Neuronal stem cell (in vitro differentiated cells): ENCODE measurements at regions not wholly inside any gene's neighbourhood (a gene's known extent, or its start where the extent isn't known, plus 50 kb on each side); places are given as distances from the start of the nearest gene placed in this dataset.

Experiments used
- DNase-seq: peaks from one replicate; pipeline ENCODE4 v3.0.0-alpha.2; 2013; ENCODE audit warnings: low spot score
- H2AFZ ChIP-seq: one replicate; pipeline ENCODE4 v1.6.1; 2013; ENCODE audit warnings: mild to moderate bottlenecking, low read length, inconsistent platforms
- H2AK5ac ChIP-seq: 2 replicates; pipeline ENCODE4 v1.6.1; 2013; ENCODE audit warnings: low read depth, mild to moderate bottlenecking, inconsistent platforms, low read length, moderate library complexity, mixed read lengths
- H2BK120ac ChIP-seq: 2 replicates; pipeline ENCODE4 v1.6.1; 2013; ENCODE audit warnings: low read depth, mild to moderate bottlenecking, inconsistent platforms, low read length, moderate library complexity, mixed read lengths
- H2BK12ac ChIP-seq: one replicate; pipeline ENCODE4 v1.6.1; 2013; ENCODE audit warnings: low read length, inconsistent platforms
- H2BK15ac ChIP-seq: 2 replicates; pipeline ENCODE4 v1.6.1; 2013; ENCODE audit warnings: mild to moderate bottlenecking, low read length, inconsistent platforms, mixed read lengths
- H2BK5ac ChIP-seq: one replicate; pipeline ENCODE4 v1.6.1; 2013; ENCODE audit warnings: inconsistent platforms, mild to moderate bottlenecking, low read length, moderate library complexity
- H3K14ac ChIP-seq: one replicate; pipeline ENCODE4 v1.6.1; 2013; ENCODE audit warnings: low read length, inconsistent platforms
- H3K18ac ChIP-seq: 2 replicates; pipeline ENCODE4 v1.6.1; 2013; ENCODE audit warnings: low read length, inconsistent platforms
- H3K23ac ChIP-seq: 2 replicates; pipeline ENCODE4 v1.6.1; 2013; ENCODE audit warnings: low read depth, mild to moderate bottlenecking, mixed read lengths, low read length, inconsistent platforms; ENCODE audit not compliant: poor library complexity
- H3K27ac ChIP-seq: replicated peaks from 3 replicates; pipeline ENCODE4 v1.5.1; 2013; ENCODE audit warnings: low read length, inconsistent platforms
- H3K27me3 ChIP-seq, 3 experiments: 2 replicates each; pipeline ENCODE4 v1.6.1; 2013; ENCODE audit warnings: low read length in 3 of 3, mild to moderate bottlenecking in 2 of 3, inconsistent platforms in 1 of 3, low read depth in 1 of 3, mixed read lengths in 1 of 3, moderate library complexity in 1 of 3; ENCODE audit not compliant: control insufficient read depth in 3 of 3, insufficient read depth in 3 of 3
- H3K36me3 ChIP-seq, 2 donors: replicated peaks in 1 of 2; 2 replicates each; pipeline ENCODE4 v1.6.1; 2013; ENCODE audit warnings: low read length in 2 of 2; ENCODE audit not compliant: control insufficient read depth in 2 of 2, insufficient read depth in 2 of 2
- H3K4ac ChIP-seq: 2 replicates; pipeline ENCODE4 v1.6.1; 2013; ENCODE audit warnings: inconsistent platforms, mild to moderate bottlenecking, low read length, moderate library complexity
- H3K4me1 ChIP-seq, 2 donors: 1 replicate in 1 of 2; 2 replicates in 1 of 2; pipeline ENCODE4 v1.6.1; 2013; ENCODE audit warnings: low read length in 2 of 2, low read depth in 1 of 2; ENCODE audit not compliant: control insufficient read depth in 2 of 2, insufficient read depth in 1 of 2
- H3K4me2 ChIP-seq: one replicate; pipeline ENCODE4 v1.6.1; 2013; ENCODE audit warnings: mild to moderate bottlenecking, low read length, inconsistent platforms; ENCODE audit not compliant: insufficient read depth, poor library complexity, severe bottlenecking
- H3K4me3 ChIP-seq, 2 donors: 2 replicates each; pipeline ENCODE4 v1.5.1; 2013; ENCODE audit warnings: low read length in 2 of 2, mild to moderate bottlenecking in 2 of 2, inconsistent platforms in 1 of 2, moderate library complexity in 1 of 2
- H3K79me1 ChIP-seq: one replicate; pipeline ENCODE4 v1.6.1; 2013; ENCODE audit warnings: low read depth, mild to moderate bottlenecking, inconsistent platforms, low read length, moderate library complexity
- H3K9ac ChIP-seq: one replicate; pipeline ENCODE4 v1.6.1; 2013; ENCODE audit warnings: mild to moderate bottlenecking, low read depth, low read length, inconsistent platforms; ENCODE audit not compliant: poor library complexity
- H3K9me3 ChIP-seq, 2 donors: replicated peaks in 1 of 2; 2 replicates each; pipeline versions ENCODE3 to v1.6.1; 2013; ENCODE audit warnings: low read length in 2 of 2, mild to moderate bottlenecking in 2 of 2, inconsistent platforms in 1 of 2, low read depth in 1 of 2, mixed read lengths in 1 of 2, moderate library complexity in 1 of 2; ENCODE audit not compliant: control insufficient read depth in 2 of 2, insufficient read depth in 1 of 2
- H4K8ac ChIP-seq: one replicate; pipeline ENCODE4 v1.6.1; 2013; ENCODE audit warnings: low read depth, mild to moderate bottlenecking, inconsistent platforms, low read length, moderate library complexity
- H4K91ac ChIP-seq: one replicate; pipeline ENCODE4 v1.6.1; 2013; ENCODE audit warnings: low read length, low read depth, mild to moderate bottlenecking, inconsistent platforms; ENCODE audit not compliant: poor library complexity
- WGBS, 2 donors: extraction: QIAGEN DNeasy Blood & Tissue Kit; methylation state at CpG; one replicate each; pipeline ENCODE4 v1.1.7; 2013; ENCODE audit warnings: missing lambda C conversion rate in 2 of 2, mixed read lengths in 1 of 2; ENCODE audit not compliant: insufficient read length in 2 of 2, insufficient replicate concordance in 1 of 2; ENCODE audit errors: extremely low coverage in 2 of 2; 5-methylcytosine and 5-hydroxymethylcytosine counted together

DNA sequence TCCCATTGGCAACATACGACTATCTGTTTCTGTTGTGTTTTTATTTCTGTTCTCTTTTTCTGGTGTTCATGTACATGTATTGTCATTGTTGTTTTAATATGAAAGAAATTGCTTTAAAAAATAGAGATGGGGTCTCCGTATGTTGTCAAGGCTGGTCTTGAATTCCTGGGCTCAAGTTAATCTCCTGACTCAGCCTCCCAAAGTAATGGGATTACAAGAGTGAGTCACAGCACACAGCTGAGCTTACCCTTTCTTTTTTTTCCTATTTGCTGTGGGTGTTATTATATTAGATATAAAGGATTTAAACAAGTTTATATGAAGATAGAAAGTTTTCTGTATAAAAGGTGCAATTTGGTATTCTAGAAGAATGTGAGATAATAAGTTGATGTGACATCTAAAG lies 554.6 kb downstream of the DSC3 start:
- no peak overlapping the region for H4K91ac ChIP-seq
- no peak overlapping the region for H3K18ac ChIP-seq
- no peaks in the 10 kb centered on the region for H3K4me1 ChIP-seq
- no peak overlapping the region for H2BK15ac ChIP-seq
- H2AFZ ChIP-seq: no peak overlapping the region
- H3K9me3 ChIP-seq: no peaks in the 10 kb centered on the region
- DNase-seq: no peak
- H2BK5ac ChIP-seq: no peak overlapping the region
- no peaks in the 10 kb centered on the region for H3K79me1 ChIP-seq
- H3K27me3 ChIP-seq: no peaks in the 10 kb centered on the region
- no peak overlapping the region for H3K4me3 ChIP-seq
- WGBS, 2 donors: no CpG with 5 or more reads among the region's 2 CpGs
- no peak overlapping the region for H3K14ac ChIP-seq
- H2BK12ac ChIP-seq: no peak overlapping the region
- H2AK5ac ChIP-seq: no peak overlapping the region
- H3K4ac ChIP-seq: no peak overlapping the region
- H3K23ac ChIP-seq: no peak overlapping the region
- no peak overlapping the region for H3K9ac ChIP-seq
- no peak overlapping the region for H4K8ac ChIP-seq
- no peak overlapping the region for H3K4me2 ChIP-seq
- H3K27ac ChIP-seq: no peak overlapping the region
- H2BK120ac ChIP-seq: no peak overlapping the region
- H3K36me3 ChIP-seq: no peaks in the 10 kb centered on the region

- Histone ChIP-seq H3K9me3 (no peaks in the 10 kb centered on the region), H3K36me3 (no peaks in the 10 kb centered on the region), H2BK120ac (no peak overlapping the region), H3K23ac (no peak overlapping the region), H2AK5ac (no peak overlapping the region), H3K4me1 (no peaks in the 10 kb centered on the region), H2BK12ac (no peak overlapping the region), H3K14ac (no peak overlapping the region), H3K27ac (no peak overlapping the region), H3K27me3 (no peaks in the 10 kb centered on the region), H3K4me2 (no peak overlapping the region), H4K8ac (no peak overlapping the region), H3K18ac (no peak overlapping the region), H3K79me1 (no peaks in the 10 kb centered on the region), H2AFZ (no peak overlapping the region), H3K4ac (no peak overlapping the region), H3K9ac (no peak overlapping the region), H3K4me3 (no peak overlapping the region), H4K91ac (no peak overlapping the region), H2BK15ac (no peak overlapping the region), H2BK5ac (no peak overlapping the region)
- DNase-seq: no peak
- WGBS, 2 donors: no CpG with 5 or more reads among the region's 1 CpG
Measured at GRCh38 chr18:30486856-30487255, 555.7 kb downstream of the DSC3 start.

DNA sequence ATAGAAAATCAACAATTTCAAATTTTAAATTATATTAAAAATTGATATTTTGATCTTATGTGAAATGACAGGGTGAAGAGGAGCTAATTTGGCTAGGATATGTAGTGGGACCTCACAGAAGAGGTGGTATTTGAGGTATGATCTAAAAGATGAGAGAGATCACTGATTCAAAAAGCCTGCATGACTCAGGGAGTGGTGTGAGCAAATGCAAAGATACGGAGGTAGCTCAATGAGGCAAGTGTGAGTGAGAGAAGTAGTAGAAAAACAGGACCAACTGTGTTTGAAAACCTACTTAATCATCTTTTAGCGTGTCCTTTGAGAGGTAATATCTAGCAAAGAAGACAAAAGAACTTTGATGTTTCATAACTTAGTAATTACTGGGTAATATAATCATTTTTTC lies 557.5 kb downstream of the DSC3 start:
- Histone ChIP-seq H3K36me3 (no peaks in the 10 kb centered on the region), H3K9me3 (no peaks in the 10 kb centered on the region), H3K4ac (no peak overlapping the region), H4K91ac (no peak overlapping the region), H2BK5ac (no peak overlapping the region), H2AK5ac (no peak overlapping the region), H2BK120ac (no peak overlapping the region), H3K14ac (no peak overlapping the region), H3K23ac (no peak overlapping the region), H3K18ac (no peak overlapping the region), H3K4me1 (no peaks in the 10 kb centered on the region), H3K4me2 (no peak overlapping the region), H3K27me3 (no peaks in the 10 kb centered on the region), H4K8ac (no peak overlapping the region), H2BK12ac (no peak overlapping the region), H3K79me1 (no peaks in the 10 kb centered on the region), H2AFZ (no peak overlapping the region), H3K27ac (no peak overlapping the region), H3K4me3 (no peak overlapping the region), H3K9ac (no peak overlapping the region), H2BK15ac (no peak overlapping the region)
- no peak for DNase-seq
- no CpG with 5 or more reads among the region's 2 CpGs for WGBS, 2 donors

DNA sequence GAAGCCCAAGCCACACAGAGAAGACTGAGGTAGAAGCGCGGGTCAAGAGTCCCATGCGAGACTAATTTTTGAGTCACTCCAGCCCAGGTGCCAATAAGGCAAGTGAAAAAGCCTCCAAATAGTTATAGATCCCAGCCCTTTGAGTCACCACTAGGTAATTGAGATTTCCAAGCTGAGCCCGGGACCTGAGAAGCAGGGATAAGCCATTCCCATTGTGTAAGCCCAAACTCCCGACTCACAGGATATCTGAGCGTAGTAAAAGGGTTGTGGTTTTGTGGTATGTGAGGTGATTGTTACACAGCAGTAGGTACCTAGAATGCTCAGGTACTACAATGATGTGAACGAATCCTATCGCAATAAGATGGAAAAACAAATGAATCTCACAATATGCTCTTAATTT lies 560.7 kb downstream of the DSC3 start:
- H2BK12ac ChIP-seq: no peak overlapping the region
- no peaks in the 10 kb centered on the region for H3K79me1 ChIP-seq
- H3K4me2 ChIP-seq: no peak overlapping the region
- no peak overlapping the region for H3K18ac ChIP-seq
- no peaks in the 10 kb centered on the region for H3K4me1 ChIP-seq
- H2BK5ac ChIP-seq: no peak overlapping the region
- no peak for DNase-seq
- no peaks in the 10 kb centered on the region for H3K9me3 ChIP-seq
- no peaks in the 10 kb centered on the region for H3K36me3 ChIP-seq
- no peak overlapping the region for H3K23ac ChIP-seq
- no peak overlapping the region for H3K4ac ChIP-seq
- no peak overlapping the region for H3K9ac ChIP-seq
- no peaks in the 10 kb centered on the region for H3K27me3 ChIP-seq
- H4K8ac ChIP-seq: no peak overlapping the region
- WGBS, 2 donors: no CpG with 5 or more reads among the region's 8 CpGs
- H2AFZ ChIP-seq: no peak overlapping the region
- no peak overlapping the region for H2AK5ac ChIP-seq
- no peak overlapping the region for H3K27ac ChIP-seq
- no peak overlapping the region for H3K14ac ChIP-seq
- no peak overlapping the region for H4K91ac ChIP-seq
- H3K4me3 ChIP-seq: no peak overlapping the region
- no peak overlapping the region for H2BK120ac ChIP-seq
- no peak overlapping the region for H2BK15ac ChIP-seq
